ENCODE measurements at regions not wholly inside any gene's neighbourhood (a gene's known extent, or its start where the extent isn't known, plus 50 kb on each side); places are given as distances from the start of the nearest gene placed in this dataset.
"Not testable (repeated sequence)": the region's sequence is repeated elsewhere in the genome, so short reads cannot be mapped to it uniquely, and the experiment has no call there.

GRCh38 chr12:131327521-131328488 lies 374.1 kb downstream of the ADGRD1 start:
- no peak for DNase-seq (ENCODE audit: extremely low spot score, insufficient read length, low read depth)
- FAIRE-seq, result no peak

- not testable (repeated sequence) for DNase-seq (ENCODE audit: extremely low spot score, insufficient read length, low read depth); FAIRE-seq
Measured at GRCh38 chr12:131328861-131329845, 375.4 kb downstream of the ADGRD1 start.

GRCh38 chr12:131330106-131330815 lies 376.6 kb downstream of the ADGRD1 start:
- FAIRE-seq (no peak), DNase-seq (ENCODE audit: extremely low spot score, insufficient read length, low read depth) (no peak)

GRCh38 chr12:131331148-131331750 lies 377.5 kb downstream of the ADGRD1 start:
- no peak for DNase-seq (ENCODE audit: extremely low spot score, insufficient read length, low read depth)
- FAIRE-seq, result no peak

GRCh38 chr12:131332224-131332623 lies 378.5 kb downstream of the ADGRD1 start:
- DNase-seq (ENCODE audit: extremely low spot score, insufficient read length, low read depth) (no peak), FAIRE-seq (no peak)

- FAIRE-seq, result no peak
- no peak for DNase-seq (ENCODE audit: extremely low spot score, insufficient read length, low read depth)
Measured at GRCh38 chr12:131333136-131333535, 377.8 kb upstream of the SFSWAP start.

GRCh38 chr12:131333621-131334440 lies 377.1 kb upstream of the SFSWAP start:
- FAIRE-seq, result no peak
- DNase-seq (ENCODE audit: extremely low spot score, insufficient read length, low read depth), result no peak

GRCh38 chr12:131334835-131335234 lies 376.1 kb upstream of the SFSWAP start:
- FAIRE-seq (no peak), DNase-seq (ENCODE audit: extremely low spot score, insufficient read length, low read depth) (no peak)

- DNase-seq (ENCODE audit: extremely low spot score, insufficient read length, low read depth) (no peak), FAIRE-seq (no peak)
Measured at GRCh38 chr12:131335456-131335855, 375.4 kb upstream of the SFSWAP start.

GRCh38 chr12:131337861-131338260 lies 373.0 kb upstream of the SFSWAP start:
- not testable (repeated sequence) for FAIRE-seq; DNase-seq (ENCODE audit: extremely low spot score, insufficient read length, low read depth)

- DNase-seq (ENCODE audit: extremely low spot score, insufficient read length, low read depth) (no peak), FAIRE-seq (no peak)
Measured at GRCh38 chr12:131340616-131341210, 370.2 kb upstream of the SFSWAP start.

- not testable (repeated sequence) for DNase-seq (ENCODE audit: extremely low spot score, insufficient read length, low read depth); FAIRE-seq
Measured at GRCh38 chr12:131341608-131342007, 369.3 kb upstream of the SFSWAP start.

GRCh38 chr12:131343436-131343835 lies 367.5 kb upstream of the SFSWAP start:
- not testable (repeated sequence) for FAIRE-seq; DNase-seq (ENCODE audit: extremely low spot score, insufficient read length, low read depth)

GRCh38 chr12:131344715-131345520 lies 366.0 kb upstream of the SFSWAP start:
- not testable (repeated sequence) for DNase-seq (ENCODE audit: extremely low spot score, insufficient read length, low read depth); FAIRE-seq

- DNase-seq (ENCODE audit: extremely low spot score, insufficient read length, low read depth) (no peak), FAIRE-seq (no peak)
Measured at GRCh38 chr12:131345521-131346436, 365.1 kb upstream of the SFSWAP start.

GRCh38 chr12:131346555-131347344 lies 364.1 kb upstream of the SFSWAP start:
- DNase-seq (ENCODE audit: extremely low spot score, insufficient read length, low read depth) (no peak), FAIRE-seq (no peak)

All from GM18507 (cell line).